ENCODE measurements at regions not wholly inside any gene's neighbourhood (a gene's known extent, or its start where the extent isn't known, plus 50 kb on each side); places are given as distances from the start of the nearest gene placed in this dataset.
A peak's percentile ranks its signal among the peaks of the same experiment; 100 is the strongest.
"Not testable (repeated sequence)": the region's sequence is repeated elsewhere in the genome, so short reads cannot be mapped to it uniquely, and the experiment has no call there.

GRCh38 chr7:63900394-63901203 lies 98.0 kb upstream of the ZNF722 start:
- Histone ChIP-seq H3K4me1 (ENCODE audit: control insufficient read depth in 4 of 4, insufficient read depth in 4 of 4, low read length in 3 of 4) (peaks cover 7 to 16% (median 12%) of the 10 kb centered on the region in 4 donors), H3K27me3 (ENCODE audit: control insufficient read depth in 4 of 4, insufficient read depth in 4 of 4, low read length in 3 of 4) (no peaks in the 10 kb centered on the region), H3K4me3 (ENCODE audit: low read depth in 1 of 3, low read length in 3 of 3) (peak overlapping the region; percentile 65 to 99 (median 81)), H3K36me3 (ENCODE audit: control insufficient read depth in 4 of 4, insufficient read depth in 3 of 4, low read depth in 1 of 4, low read length in 3 of 4) (no peaks in the 10 kb centered on the region), H3K9me3 (ENCODE audit: control insufficient read depth in 4 of 4, low read length in 3 of 4) (peaks cover 0 to 2% (median 0%) of the 10 kb centered on the region in 4 donors), H3K9ac (ENCODE audit: low read depth in 1 of 2, low read length in 2 of 2) (peak overlapping the region; percentile 33 to 36), H3K27ac (ENCODE audit: low read depth in 1 of 2, low read length in 2 of 2) (peak overlapping the region; percentile 45 to 73)
- WGBS, result 2% methylated on average over 44 of the region's 44 CpGs
- DNase-seq (ENCODE audit: low spot score), result no peak
- TF ChIP-seq ZBTB33 (IDR thresholded peaks at IDR 0.05), result peak; percentile 98
- peak; percentile 98 for TF ChIP-seq REST (IDR thresholded peaks at IDR 0.05)
- TF ChIP-seq, protein P1, sequence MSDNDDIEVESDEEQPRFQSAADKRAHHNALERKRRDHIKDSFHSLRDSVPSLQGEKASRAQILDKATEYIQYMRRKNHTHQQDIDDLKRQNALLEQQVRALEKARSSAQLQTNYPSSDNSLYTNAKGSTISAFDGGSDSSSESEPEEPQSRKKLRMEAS (IDR thresholded peaks at IDR 0.05), result peak; percentile 84
- TF ChIP-seq GABPA (IDR thresholded peaks at IDR 0.05 in 1 of 2, conservative IDR thresholded peaks at IDR 0.05 in 1 of 2), result peak in 1 of 2 donors; percentile 58
- peak in 1 of 2 donors; percentile 35 for TF ChIP-seq RXRA (IDR thresholded peaks at IDR 0.05)
- TF ChIP-seq YY1 (IDR thresholded peaks at IDR 0.05), result peak; percentile 70
- no peak for TF ChIP-seq FOXA1 (IDR thresholded peaks at IDR 0.05)
- TF ChIP-seq CTCF (IDR thresholded peaks at IDR 0.05; ENCODE audit: low read depth, low read length, missing input control), result no peak

DNA sequence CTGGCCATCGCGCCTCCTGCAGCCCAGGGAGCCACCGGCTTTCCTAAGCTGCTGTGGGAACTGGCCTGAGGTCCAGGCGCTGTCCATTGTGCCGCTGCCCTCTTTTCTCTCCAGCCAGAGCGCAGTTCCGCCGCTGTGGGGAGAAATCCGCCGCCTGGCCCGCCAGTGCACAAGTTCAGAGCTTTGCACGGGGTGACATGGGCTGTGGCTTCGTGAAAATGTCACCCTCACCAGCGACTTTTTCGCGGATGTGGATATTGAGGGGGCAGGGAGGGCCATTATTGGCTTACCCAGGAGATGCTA lies 97.5 kb upstream of the ZNF722 start:
- H3K27ac ChIP-seq (ENCODE audit: low read depth in 1 of 2, low read length in 2 of 2), result peak overlapping the region in 1 of 2 donors; percentile 19

More for the DNA sequence above, 97.5 kb upstream of the ZNF722 start:
- peak overlapping the region; percentile 62 to 99 (median 81) for H3K4me3 ChIP-seq (ENCODE audit: low read depth in 1 of 3, low read length in 3 of 3)
- 5% methylated on average over 16 of the region's 16 CpGs for WGBS
- not testable (repeated sequence) for H3K27me3 ChIP-seq (ENCODE audit: control insufficient read depth in 4 of 4, insufficient read depth in 4 of 4, low read length in 3 of 4); DNase-seq (ENCODE audit: low spot score); H3K9me3 ChIP-seq (ENCODE audit: control insufficient read depth in 4 of 4, low read length in 3 of 4); H3K36me3 ChIP-seq (ENCODE audit: control insufficient read depth in 4 of 4, insufficient read depth in 3 of 4, low read depth in 1 of 4, low read length in 3 of 4)
- H3K9ac ChIP-seq (ENCODE audit: low read depth in 1 of 2, low read length in 2 of 2), result peak overlapping the region in 1 of 2 donors; percentile 33
- peaks cover 7 to 16% (median 12%) of the 10 kb centered on the region in 4 donors for H3K4me1 ChIP-seq (ENCODE audit: control insufficient read depth in 4 of 4, insufficient read depth in 4 of 4, low read length in 3 of 4)
